H1 (cell line): ENCODE measurements at regions not wholly inside any gene's neighbourhood (a gene's known extent, or its start where the extent isn't known, plus 50 kb on each side); places are given as distances from the start of the nearest gene placed in this dataset.
A peak's percentile ranks its signal among the peaks of the same experiment; 100 is the strongest.

Experiments used
- CTCF ChIA-PET: fragments of 300-600 bp; sonication (Branson Sonifier 250); formaldehyde crosslinking; loops from one replicate; lab custom pipeline; 2021; ENCODE audit not compliant: partially characterized antibody; lab: Charles Lee
- POLR2A ChIA-PET: fragments of 300-600 bp; sonication (Branson Sonifier 250); formaldehyde crosslinking; loops from one replicate; lab custom pipeline; 2021; ENCODE audit warnings: inconsistent platforms; ENCODE audit not compliant: partially characterized antibody; lab: Charles Lee
- DNase-seq, 2 experiments: peaks; one replicate each; pipeline versions ENCODE4 v3.0.0 to v3.0.0-alpha.2; 2010 to 2022; ENCODE audit warnings: low spot score in 2 of 2, low read depth in 1 of 2, mixed read lengths in 1 of 2
- FAIRE-seq: peaks from 2 replicates; lab custom pipeline; 2011; peaks lifted over from hg19 to GRCh38; lab: Jason Lieb, UNC
- H2AFZ ChIP-seq: 2 replicates; pipeline ENCODE4 v1.8.1; 2012; ENCODE audit warnings: low read length, inconsistent platforms
- H2AK5ac ChIP-seq: 2 replicates; pipeline ENCODE4 v1.6.1; 2013; ENCODE audit warnings: low read depth, low read length
- H2BK120ac ChIP-seq: replicated peaks from 2 replicates; pipeline ENCODE3; 2013; ENCODE audit warnings: low read depth, low read length, inconsistent platforms
- H2BK12ac ChIP-seq: 2 replicates; pipeline ENCODE4 v1.6.1; 2013; ENCODE audit warnings: low read depth, low read length
- H2BK15ac ChIP-seq: 2 replicates; pipeline ENCODE4 v1.6.1; 2013; ENCODE audit warnings: low read length
- H2BK20ac ChIP-seq: 2 replicates; pipeline ENCODE4 v1.6.1; 2013; ENCODE audit warnings: low read length
- H2BK5ac ChIP-seq: 2 replicates; pipeline ENCODE4 v1.6.1; 2013; ENCODE audit warnings: low read depth, low read length
- H3K14ac ChIP-seq: 2 replicates; pipeline ENCODE4 v1.6.1; 2013; ENCODE audit warnings: inconsistent platforms; ENCODE audit not compliant: insufficient read length
- H3K18ac ChIP-seq: 2 replicates; pipeline ENCODE4 v1.6.1; 2013; ENCODE audit warnings: low read length; ENCODE audit errors: extremely low read depth
- H3K23ac ChIP-seq: 2 replicates; pipeline ENCODE4 v1.6.1; 2013; ENCODE audit warnings: inconsistent platforms; ENCODE audit not compliant: insufficient read length
- H3K23me2 ChIP-seq: 2 replicates; pipeline ENCODE4 v1.6.1; 2013; ENCODE audit warnings: low read depth, low read length
- H3K27ac ChIP-seq: 2 replicates; pipeline ENCODE4 v1.6.1; 2011; ENCODE audit warnings: low read depth, low read length, inconsistent platforms
- H3K27me3 ChIP-seq, 4 experiments: replicated peaks in 1 of 4; 1 replicate in 1 of 4; 2 replicates in 3 of 4; pipeline versions ENCODE4 v1.6.1 to v1.8.1; 2011 to 2013; ENCODE audit warnings: low read length in 3 of 4, mild to moderate bottlenecking in 3 of 4, inconsistent platforms in 2 of 4, mixed read lengths in 2 of 4, moderate library complexity in 1 of 4; ENCODE audit not compliant: control insufficient read depth in 3 of 4, insufficient read depth in 3 of 4; ENCODE audit errors: extremely low read depth in 1 of 4
- H3K36me3 ChIP-seq, 4 experiments: 2 replicates each; pipeline versions ENCODE4 v1.6.1 to v1.8.1; 2011 to 2013; ENCODE audit warnings: mild to moderate bottlenecking in 4 of 4, low read length in 3 of 4, moderate library complexity in 2 of 4, control low read depth in 1 of 4, inconsistent platforms in 1 of 4; ENCODE audit not compliant: insufficient read depth in 4 of 4, control insufficient read depth in 2 of 4
- H3K4ac ChIP-seq: replicated peaks from 2 replicates; pipeline ENCODE3; 2013; ENCODE audit warnings: low read length, low read depth, mixed read lengths, inconsistent platforms; ENCODE audit not compliant: insufficient read length
- H3K4me1 ChIP-seq, 4 experiments: replicated peaks in 1 of 4; 1 replicate in 1 of 4; 2 replicates in 3 of 4; pipeline versions ENCODE4 v1.6.1 to v1.8.1; 2011 to 2013; ENCODE audit warnings: low read length in 3 of 4, inconsistent platforms in 2 of 4, mixed read lengths in 1 of 4; ENCODE audit not compliant: insufficient read depth in 4 of 4, control insufficient read depth in 3 of 4
- H3K4me2 ChIP-seq, 2 experiments: 2 replicates each; pipeline versions ENCODE4 v1.6.1 to v1.8.1; 2011 to 2013; ENCODE audit warnings: low read depth in 2 of 2, low read length in 2 of 2, control low read depth in 1 of 2, inconsistent platforms in 1 of 2, mild to moderate bottlenecking in 1 of 2; ENCODE audit not compliant: insufficient read depth in 1 of 2
- H3K4me3 ChIP-seq, 4 experiments: fragments of 200-600, 300-600 bp in 1 of 4; sonication (generic), shearing (Covaris generic), sonication (Bioruptor Twin) in 1 of 4; 2 replicates each; pipeline versions ENCODE4 v1.5.1 to v1.8.1; 2011 to 2016; ENCODE audit warnings: low read length in 4 of 4, low read depth in 3 of 4, control low read depth in 2 of 4, inconsistent platforms in 2 of 4, mild to moderate bottlenecking in 2 of 4, mixed read lengths in 1 of 4, moderate library complexity in 1 of 4; ENCODE audit not compliant: insufficient read depth in 2 of 4; ENCODE audit errors: extremely low read depth in 1 of 4
- H3K56ac ChIP-seq: replicated peaks from 2 replicates; pipeline ENCODE3; 2013; ENCODE audit warnings: low read depth, mild to moderate bottlenecking, mixed read lengths, low read length, inconsistent platforms; ENCODE audit not compliant: insufficient read length
- H3K79me1 ChIP-seq: 2 replicates; pipeline ENCODE4 v1.6.1; 2013; ENCODE audit warnings: low read depth, low read length, control low read depth
- H3K79me2 ChIP-seq, 2 experiments: 2 replicates each; pipeline versions ENCODE4 v1.6.1 to v1.8.1; 2012 to 2013; ENCODE audit warnings: low read length in 2 of 2, mild to moderate bottlenecking in 2 of 2, inconsistent platforms in 1 of 2; ENCODE audit not compliant: insufficient read depth in 2 of 2, control insufficient read depth in 1 of 2
- H3K9ac ChIP-seq, 4 experiments: replicated peaks in 1 of 4; 1 replicate in 1 of 4; 2 replicates in 3 of 4; pipeline versions ENCODE4 v1.6.1 to v1.8.1; 2011 to 2013; ENCODE audit warnings: low read depth in 3 of 4, low read length in 3 of 4, control low read depth in 2 of 4, mild to moderate bottlenecking in 2 of 4, moderate library complexity in 2 of 4, inconsistent platforms in 1 of 4; ENCODE audit errors: extremely low read depth in 1 of 4
- H3K9me3 ChIP-seq, 2 experiments: 2 replicates each; pipeline versions ENCODE4 v1.6.1 to v1.8.1; 2012 to 2013; ENCODE audit warnings: mild to moderate bottlenecking in 2 of 2, moderate library complexity in 2 of 2, control low read depth in 1 of 2, inconsistent platforms in 1 of 2, low read depth in 1 of 2, low read length in 1 of 2, mixed read lengths in 1 of 2; ENCODE audit not compliant: insufficient read depth in 2 of 2
- H4K20me1 ChIP-seq, 2 experiments: replicated peaks in 1 of 2; 2 replicates each; pipeline versions ENCODE3 to v1.8.1; 2011 to 2013; ENCODE audit warnings: inconsistent platforms in 2 of 2, low read length in 2 of 2, mild to moderate bottlenecking in 1 of 2; ENCODE audit not compliant: insufficient read depth in 2 of 2, control insufficient read depth in 1 of 2
- H4K5ac ChIP-seq: 2 replicates; pipeline ENCODE4 v1.6.1; 2013; ENCODE audit warnings: low read length, low read depth, mixed read lengths, inconsistent platforms; ENCODE audit not compliant: insufficient read length
- H4K8ac ChIP-seq: 2 replicates; pipeline ENCODE4 v1.8.0; 2013; ENCODE audit warnings: mild to moderate bottlenecking, moderate library complexity, low read length, inconsistent platforms; ENCODE audit not compliant: insufficient read depth; ENCODE audit errors: extremely low read depth
- H4K91ac ChIP-seq: replicated peaks from 2 replicates; pipeline ENCODE3; 2013; ENCODE audit warnings: low read length, mixed read lengths, inconsistent platforms; ENCODE audit not compliant: insufficient read length
- CEBPB ChIP-seq: IDR thresholded peaks from 2 replicates; pipeline ENCODE4 v1.6.1; 2012; ENCODE audit warnings: low read depth, low read length
- CREB1 ChIP-seq: IDR thresholded peaks from 2 replicates; pipeline ENCODE4 v1.6.1; 2012; ENCODE audit warnings: inconsistent platforms
- KDM5A ChIP-seq: fragments of 200-600 bp; IDR thresholded peaks from 2 replicates; pipeline ENCODE4 v1.7.1; 2012; ENCODE audit warnings: mild to moderate bottlenecking, low read length, inconsistent platforms, mixed read lengths

DNA sequence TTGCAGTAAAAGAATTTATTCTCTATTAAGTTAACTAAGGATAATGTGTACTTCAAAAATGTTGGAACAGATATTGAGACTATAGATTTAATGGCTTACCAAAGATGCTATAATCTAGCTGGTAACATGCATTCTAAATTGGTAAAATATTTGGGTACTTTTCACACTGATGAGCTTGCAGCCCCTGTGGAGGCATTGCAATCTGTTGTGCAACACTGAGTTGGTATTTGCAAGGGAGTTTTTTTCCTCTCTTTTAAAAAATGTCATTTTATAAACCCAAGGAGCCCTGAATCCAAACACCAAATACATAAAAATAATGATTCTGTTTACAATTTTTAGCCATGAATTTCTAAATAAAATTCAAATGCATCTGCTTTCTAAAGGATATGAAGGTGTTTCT, 944.8 kb downstream of the DTWD2 start:
- peaks cover 0 to 11% (median 5%) of the 10 kb centered on the region in 4 experiments; a peak in 3 of 7 replicates for H3K4me1 ChIP-seq
- no peak overlapping the region for H2BK20ac ChIP-seq
- H3K27me3 ChIP-seq, result no peaks in the 10 kb centered on the region
- no peaks in the 10 kb centered on the region for H3K79me1 ChIP-seq
- H3K56ac ChIP-seq, result no peak overlapping the region
- no peak overlapping the region for H4K91ac ChIP-seq
- H3K4ac ChIP-seq, result no peak overlapping the region
- DNase-seq (no peak), FAIRE-seq (no peak)
- H3K9ac ChIP-seq, result no peak overlapping the region
- H2AK5ac ChIP-seq, result no peak overlapping the region
- no peak overlapping the region for H3K23ac ChIP-seq
- H3K4me2 ChIP-seq, result no peak overlapping the region
- H3K18ac ChIP-seq, result no peak overlapping the region
- H3K14ac ChIP-seq, result no peak overlapping the region
- CTCF ChIA-PET, result interaction anchor here (1.1 kb wide), 1 partner anchor 9 kb away, joined by 3 read pairs; no protein-coding TSS in a partner anchor
- no peaks in the 10 kb centered on the region for H3K9me3 ChIP-seq
- H3K79me2 ChIP-seq, result no peaks in the 10 kb centered on the region
- no peaks in the 10 kb centered on the region for H3K23me2 ChIP-seq
- POLR2A ChIA-PET, result no interaction called here
- H4K8ac ChIP-seq, result no peak overlapping the region
- H4K5ac ChIP-seq, result no peak overlapping the region
- H2BK15ac ChIP-seq, result no peak overlapping the region
- no peak overlapping the region for H3K27ac ChIP-seq
- no peak overlapping the region for H2BK5ac ChIP-seq
- no peaks in the 10 kb centered on the region for H4K20me1 ChIP-seq
- no peak for TF ChIP-seq CREB1
- TF ChIP-seq KDM5A, result no peak
- TF ChIP-seq CEBPB, result peak; percentile 96
- H3K4me3 ChIP-seq, result no peak overlapping the region
- no peak overlapping the region for H2BK120ac ChIP-seq
- no peak overlapping the region for H2AFZ ChIP-seq
- no peaks in the 10 kb centered on the region for H3K36me3 ChIP-seq
- no peak overlapping the region for H2BK12ac ChIP-seq
